IPS-15b (cell line): ENCODE measurements at regions not wholly inside any gene's neighbourhood (a gene's known extent, or its start where the extent isn't known, plus 50 kb on each side); places are given as distances from the start of the nearest gene placed in this dataset.

Experiments used
- H3K27me3 ChIP-seq: one replicate; pipeline ENCODE4 v1.6.1; 2013; ENCODE audit warnings: low read length; ENCODE audit not compliant: control insufficient read depth, insufficient read depth
- H3K36me3 ChIP-seq: one replicate; pipeline ENCODE4 v1.6.1; 2013; ENCODE audit warnings: low read length; ENCODE audit not compliant: control insufficient read depth, insufficient read depth
- H3K4me1 ChIP-seq: one replicate; pipeline ENCODE4 v1.6.1; 2013; ENCODE audit warnings: mild to moderate bottlenecking, low read length; ENCODE audit not compliant: control insufficient read depth, insufficient read depth
- H3K4me3 ChIP-seq: one replicate; pipeline ENCODE4 v1.5.1; 2013; ENCODE audit warnings: low read depth, low read length
- H3K9ac ChIP-seq: one replicate; pipeline ENCODE4 v1.6.1; 2013; ENCODE audit warnings: low read depth, mild to moderate bottlenecking, low read length
- H3K9me3 ChIP-seq: one replicate; pipeline ENCODE4 v1.6.1; 2013; ENCODE audit warnings: mild to moderate bottlenecking, low read length; ENCODE audit not compliant: control insufficient read depth, insufficient read depth

DNA sequence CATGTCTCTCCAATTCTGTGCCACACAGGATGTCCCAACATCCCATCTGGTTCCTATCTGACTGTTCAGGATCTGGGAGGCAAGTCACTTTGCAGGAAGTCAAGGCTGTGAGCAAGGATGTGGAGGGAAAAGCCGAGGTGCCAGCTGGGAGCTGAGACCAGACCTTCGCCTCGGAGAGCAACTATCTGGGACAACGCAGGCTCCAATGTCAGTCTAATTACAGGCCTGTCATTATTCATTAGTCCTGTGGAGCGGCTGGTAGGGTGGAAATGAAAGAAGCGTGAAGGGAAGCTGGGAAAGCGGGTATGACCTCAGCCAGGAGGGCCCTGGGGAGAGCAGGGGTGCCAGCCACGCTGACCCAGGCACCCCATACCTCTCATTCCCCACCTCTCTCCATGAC, 147.3 kb downstream of the UNC5CL start:
- no peak overlapping the region for H3K4me3 ChIP-seq
- no peak overlapping the region for H3K9ac ChIP-seq
- H3K36me3 ChIP-seq: no peaks in the 10 kb centered on the region
- H3K4me1 ChIP-seq: no peaks in the 10 kb centered on the region
- no peaks in the 10 kb centered on the region for H3K27me3 ChIP-seq
- H3K9me3 ChIP-seq: no peaks in the 10 kb centered on the region

DNA sequence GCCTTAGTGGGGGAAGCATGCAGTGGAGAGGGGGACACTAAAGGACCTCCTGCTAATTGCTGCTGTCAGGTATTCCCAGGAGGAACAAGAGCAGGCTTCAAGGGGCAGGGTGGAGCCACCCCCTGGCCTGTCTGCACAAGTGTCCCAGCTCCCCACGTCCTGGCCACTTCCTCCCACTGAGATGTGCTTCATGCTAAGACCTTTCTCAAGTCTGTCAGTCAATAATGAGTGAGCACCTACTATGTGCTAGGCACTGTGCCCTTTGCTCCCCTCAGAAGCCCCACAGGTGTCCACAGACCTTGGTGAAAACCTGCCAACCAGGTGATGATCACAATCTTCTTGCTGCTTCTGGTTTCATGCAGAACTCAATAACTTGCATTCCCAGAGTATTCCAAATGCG, 147.9 kb downstream of the UNC5CL start:
- Histone ChIP-seq H3K9me3 (no peaks in the 10 kb centered on the region), H3K4me1 (no peaks in the 10 kb centered on the region), H3K9ac (no peak overlapping the region), H3K4me3 (no peak overlapping the region), H3K27me3 (no peaks in the 10 kb centered on the region), H3K36me3 (no peaks in the 10 kb centered on the region)

DNA sequence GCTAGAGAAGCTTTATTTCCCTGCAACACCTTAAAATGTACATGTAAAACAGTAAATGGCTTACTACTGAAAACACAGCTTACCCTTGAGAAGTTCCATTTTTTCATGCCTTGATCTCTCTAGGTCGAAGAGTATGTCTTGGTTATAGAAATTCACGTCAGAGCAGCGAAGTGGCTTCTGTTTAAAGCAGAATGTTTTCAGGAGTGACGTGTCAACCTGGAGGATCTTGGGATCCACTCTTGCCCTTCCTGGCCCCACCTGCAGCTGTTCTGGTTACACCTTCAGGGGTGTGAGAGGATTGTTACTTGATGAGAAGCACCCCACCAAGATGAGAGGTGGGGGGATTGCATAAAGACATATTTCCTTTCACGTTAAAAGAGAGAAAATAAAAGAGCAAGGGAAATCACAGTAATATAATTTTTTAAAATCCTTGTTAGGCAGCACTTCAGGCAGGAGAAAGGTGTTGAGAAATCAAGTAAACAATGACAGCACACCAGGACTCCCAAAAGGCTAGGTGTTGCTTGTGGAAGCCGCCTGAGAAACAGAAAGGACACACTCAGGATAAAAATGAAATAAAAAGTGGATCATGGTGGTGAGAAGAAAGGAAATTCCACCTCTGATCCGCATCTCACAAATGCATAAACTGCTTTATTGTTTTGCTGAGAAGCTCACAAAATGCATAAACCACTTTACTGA, 149.7 kb downstream of the UNC5CL start:
- Histone ChIP-seq H3K9ac (no peak overlapping the region), H3K27me3 (no peaks in the 10 kb centered on the region), H3K4me3 (no peak overlapping the region), H3K4me1 (no peaks in the 10 kb centered on the region), H3K36me3 (no peaks in the 10 kb centered on the region), H3K9me3 (no peaks in the 10 kb centered on the region)

DNA sequence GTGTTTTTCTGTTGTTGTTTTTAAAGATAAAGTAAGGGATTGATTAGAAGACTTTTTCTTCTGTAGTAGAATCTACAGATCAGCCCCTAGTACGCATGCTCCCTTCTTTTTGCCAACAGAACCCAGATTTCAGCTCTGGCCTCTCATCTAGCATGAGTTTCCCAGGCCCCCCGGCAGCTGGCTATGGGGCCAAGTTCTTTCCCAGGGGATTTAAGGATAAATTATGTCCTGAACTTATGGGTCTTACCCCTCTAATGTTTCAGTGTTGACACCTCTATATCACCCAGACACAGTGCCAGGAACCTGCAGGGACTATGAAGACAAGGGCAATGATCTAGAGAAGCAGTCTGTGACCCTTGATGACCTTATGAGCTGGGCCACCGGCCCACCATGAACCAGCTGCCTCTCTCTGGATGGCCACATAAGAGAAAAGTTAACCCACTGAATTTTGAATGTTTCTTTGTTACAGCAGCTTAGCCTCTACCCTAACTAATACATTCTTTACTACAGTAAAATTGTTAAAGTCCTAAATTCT, 150.5 kb downstream of the UNC5CL start:
- no peaks in the 10 kb centered on the region for H3K36me3 ChIP-seq
- H3K9ac ChIP-seq: no peak overlapping the region
- no peaks in the 10 kb centered on the region for H3K4me1 ChIP-seq
- no peaks in the 10 kb centered on the region for H3K9me3 ChIP-seq
- H3K4me3 ChIP-seq: no peak overlapping the region
- H3K27me3 ChIP-seq: no peaks in the 10 kb centered on the region

DNA sequence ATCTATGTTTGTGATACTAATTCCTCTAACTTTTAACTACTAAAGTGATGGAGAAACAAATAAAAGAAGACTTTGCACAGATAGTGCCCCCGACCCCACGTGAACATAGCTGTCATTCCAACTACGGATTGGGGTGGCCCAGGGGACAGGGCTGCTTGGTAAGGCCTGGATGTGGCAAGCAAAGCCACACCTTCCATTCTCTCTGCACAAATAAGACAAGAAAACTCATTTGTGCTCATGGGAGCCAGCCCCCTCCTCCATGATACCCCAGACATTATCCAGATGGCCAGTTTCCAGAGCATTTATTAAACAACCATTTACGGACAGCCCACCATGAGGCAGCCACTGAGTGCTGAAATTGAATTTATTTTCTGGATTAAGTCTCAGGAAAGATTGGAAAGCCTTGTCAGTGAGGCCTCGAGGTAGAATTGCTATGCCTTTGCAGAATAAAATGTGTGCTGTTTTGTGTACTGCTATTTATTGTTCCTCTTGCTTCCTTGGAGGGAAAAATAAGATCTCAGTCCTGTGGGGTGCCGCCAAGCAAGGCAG, 151.2 kb downstream of the UNC5CL start:
- Histone ChIP-seq H3K36me3 (no peaks in the 10 kb centered on the region), H3K27me3 (no peaks in the 10 kb centered on the region), H3K4me3 (no peak overlapping the region), H3K4me1 (no peaks in the 10 kb centered on the region), H3K9me3 (no peaks in the 10 kb centered on the region), H3K9ac (no peak overlapping the region)

DNA sequence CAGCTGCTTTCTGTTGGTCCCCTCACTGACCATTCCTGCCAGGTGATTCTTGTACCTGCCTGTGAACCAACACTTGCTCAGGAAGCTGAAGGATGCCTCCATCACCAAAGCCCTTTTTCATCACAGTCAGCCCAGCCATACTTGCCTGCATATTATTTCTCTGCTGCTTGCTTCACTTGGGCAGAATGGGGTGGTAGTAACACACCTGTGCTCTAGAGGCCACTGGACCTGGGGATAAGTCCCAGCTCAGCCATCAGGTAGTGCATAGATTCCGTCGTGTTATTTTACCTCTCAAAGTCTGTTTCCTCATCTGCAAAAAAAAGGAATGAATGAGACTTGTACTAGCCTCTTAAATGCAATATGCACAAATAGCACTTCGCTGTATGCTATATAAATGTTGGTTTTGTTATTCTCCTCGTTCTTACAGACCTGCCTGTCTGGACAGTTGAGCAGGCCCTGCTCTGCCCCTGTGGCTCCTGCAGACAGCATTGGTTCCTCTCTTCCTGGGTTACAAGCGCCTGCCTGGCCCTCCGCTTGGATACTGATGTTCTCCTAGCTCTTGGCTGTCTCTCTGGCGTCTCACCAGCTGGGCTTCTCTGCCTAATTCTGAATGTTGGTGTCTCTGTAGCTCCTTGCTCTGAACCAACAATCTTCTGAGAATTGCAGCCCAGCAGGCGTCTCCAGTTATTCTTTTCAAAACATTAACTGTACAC, 151.8 kb downstream of the UNC5CL start:
- Histone ChIP-seq H3K4me3 (no peak overlapping the region), H3K9me3 (no peaks in the 10 kb centered on the region), H3K4me1 (no peaks in the 10 kb centered on the region), H3K36me3 (no peaks in the 10 kb centered on the region), H3K9ac (no peak overlapping the region), H3K27me3 (no peaks in the 10 kb centered on the region)

DNA sequence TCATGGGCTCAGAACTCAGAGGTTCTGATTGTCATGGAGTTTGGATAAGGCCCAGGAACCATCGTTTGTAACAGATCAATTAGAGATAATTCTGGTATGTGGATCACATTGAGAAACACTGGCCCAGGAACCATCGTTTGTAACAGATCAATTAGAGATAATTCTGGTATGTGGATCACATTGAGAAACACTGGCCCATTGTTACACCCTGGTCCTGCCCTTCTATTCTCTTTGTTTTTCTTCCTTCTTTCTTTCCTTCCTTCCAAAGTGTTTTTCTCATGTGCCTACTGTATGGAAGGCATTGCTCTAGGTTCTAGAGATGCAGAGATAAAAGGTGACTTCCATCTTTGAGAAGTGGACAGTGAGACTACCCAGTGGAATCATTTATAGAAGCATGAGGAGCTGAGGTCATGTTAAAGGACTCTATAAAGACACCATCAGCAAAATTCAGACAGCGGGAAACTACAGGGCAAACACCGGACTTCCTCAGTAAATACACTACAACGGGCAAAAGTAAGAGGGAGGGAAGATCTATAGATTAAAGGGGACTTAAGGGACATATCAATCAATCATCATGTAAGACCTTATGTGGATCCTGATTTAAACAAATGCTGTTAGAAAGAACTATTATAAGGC, 153.8 kb downstream of the UNC5CL start:
- Histone ChIP-seq H3K9ac (no peak overlapping the region), H3K4me3 (no peak overlapping the region), H3K27me3 (no peaks in the 10 kb centered on the region), H3K36me3 (no peaks in the 10 kb centered on the region), H3K4me1 (no peaks in the 10 kb centered on the region), H3K9me3 (no peaks in the 10 kb centered on the region)

DNA sequence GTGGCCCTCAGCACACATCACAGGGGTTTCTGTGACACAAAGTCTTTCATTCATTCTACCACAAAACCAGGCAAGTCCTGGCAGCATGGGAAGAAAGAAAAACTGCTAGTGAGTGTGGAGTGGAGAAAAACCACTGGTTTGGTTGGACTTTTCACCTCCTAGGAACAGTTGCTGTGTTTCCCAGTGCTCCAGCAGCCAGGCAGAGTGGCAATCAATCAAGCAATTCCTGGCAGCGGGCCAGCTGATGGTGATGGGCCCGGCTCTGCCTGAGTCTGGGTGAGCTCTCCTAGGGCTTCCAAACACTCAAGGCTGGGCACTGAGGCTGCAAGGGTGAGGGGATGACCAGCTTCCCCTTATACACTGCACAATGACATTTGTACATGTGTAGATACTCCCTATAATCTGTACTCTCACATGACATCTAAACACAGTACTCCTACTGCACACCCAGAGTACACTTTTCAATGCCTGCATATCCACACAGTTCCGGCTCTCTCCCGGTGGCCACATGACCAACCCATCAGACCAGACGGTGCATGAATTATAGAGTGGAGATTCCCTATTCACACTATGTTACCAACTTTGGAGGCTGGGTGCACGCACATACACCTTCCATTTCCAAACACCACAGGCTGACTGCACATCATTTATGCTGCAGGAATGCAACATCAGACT, 156.6 kb downstream of the UNC5CL start:
- H3K36me3 ChIP-seq: no peaks in the 10 kb centered on the region
- H3K4me3 ChIP-seq: no peak overlapping the region
- no peaks in the 10 kb centered on the region for H3K27me3 ChIP-seq
- H3K9ac ChIP-seq: no peak overlapping the region
- H3K4me1 ChIP-seq: no peaks in the 10 kb centered on the region
- H3K9me3 ChIP-seq: no peaks in the 10 kb centered on the region

DNA sequence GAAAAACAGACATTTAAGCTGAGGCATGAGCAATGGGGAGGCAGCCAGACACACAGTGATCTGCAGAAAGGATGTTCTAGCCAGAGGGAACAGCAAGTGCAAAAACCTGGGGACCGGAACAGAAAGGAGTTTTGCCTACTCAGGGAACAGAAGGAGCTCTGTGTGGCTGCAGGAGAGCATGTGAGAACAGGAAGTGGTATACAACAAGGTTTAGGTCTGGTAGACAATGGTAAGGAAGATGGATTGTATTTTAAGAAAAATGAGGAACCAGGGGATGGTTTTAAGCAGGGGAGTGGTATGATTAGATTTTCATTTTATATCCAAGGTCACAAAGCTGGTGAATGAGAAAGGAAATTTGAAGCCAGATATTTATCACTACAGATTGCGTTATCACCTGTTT, 157.5 kb downstream of the UNC5CL start:
- Histone ChIP-seq H3K27me3 (no peaks in the 10 kb centered on the region), H3K9ac (no peak overlapping the region), H3K4me3 (no peak overlapping the region), H3K9me3 (no peaks in the 10 kb centered on the region), H3K4me1 (no peaks in the 10 kb centered on the region), H3K36me3 (no peaks in the 10 kb centered on the region)

DNA sequence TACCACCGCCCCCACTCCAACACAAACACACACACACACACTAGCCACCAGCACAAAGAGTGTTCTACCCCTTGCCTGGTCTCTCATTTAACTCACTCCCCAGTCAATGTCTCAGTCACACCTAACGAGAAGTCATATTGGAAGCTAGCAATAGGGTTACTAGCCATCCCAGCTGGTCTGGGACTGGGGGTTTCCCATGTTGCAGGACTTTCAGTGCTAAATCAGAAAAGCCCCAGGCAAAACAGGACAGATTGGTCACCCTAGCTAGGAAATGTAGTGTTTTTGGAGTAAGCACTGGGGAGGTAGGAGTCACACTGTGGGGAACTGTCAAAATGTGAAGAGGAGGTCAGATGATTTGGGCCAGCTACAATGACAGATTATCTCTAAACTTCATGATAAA, 158.1 kb downstream of the UNC5CL start:
- no peak overlapping the region for H3K9ac ChIP-seq
- no peaks in the 10 kb centered on the region for H3K9me3 ChIP-seq
- no peaks in the 10 kb centered on the region for H3K36me3 ChIP-seq
- no peaks in the 10 kb centered on the region for H3K27me3 ChIP-seq
- H3K4me3 ChIP-seq: no peak overlapping the region
- no peaks in the 10 kb centered on the region for H3K4me1 ChIP-seq

DNA sequence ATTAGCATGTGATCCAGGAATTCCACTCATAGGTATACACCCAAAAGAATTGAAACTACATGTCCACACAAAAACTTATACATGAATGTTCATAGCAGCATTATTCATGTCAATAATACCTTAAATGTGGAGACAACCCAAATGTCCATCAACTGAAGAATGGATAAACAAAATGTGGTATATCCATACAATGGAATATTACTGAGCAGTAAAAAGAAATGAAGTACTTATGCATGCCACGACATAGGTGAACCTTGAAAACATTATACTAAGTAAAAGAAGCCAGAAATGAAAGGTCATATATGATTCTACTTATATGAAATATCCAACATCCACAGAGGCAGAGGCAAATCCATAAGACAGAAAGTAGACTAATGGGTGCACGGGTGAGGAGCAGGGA, 159.9 kb downstream of the UNC5CL start:
- no peak overlapping the region for H3K9ac ChIP-seq
- H3K36me3 ChIP-seq: no peaks in the 10 kb centered on the region
- no peaks in the 10 kb centered on the region for H3K27me3 ChIP-seq
- H3K4me3 ChIP-seq: no peak overlapping the region
- no peaks in the 10 kb centered on the region for H3K9me3 ChIP-seq
- H3K4me1 ChIP-seq: no peaks in the 10 kb centered on the region
